NB4 (cell line): ENCODE measurements at regions not wholly inside any gene's neighbourhood (a gene's known extent, or its start where the extent isn't known, plus 50 kb on each side); places are given as distances from the start of the nearest gene placed in this dataset.

Experiments
- CTCF ChIP-seq: IDR thresholded peaks from one replicate; pipeline ENCODE4 v1.5.1; 2012; ENCODE audit warnings: low read depth, low read length
- MAX ChIP-seq: IDR thresholded peaks from 2 replicates; pipeline ENCODE4 v1.6.1; 2011; ENCODE audit warnings: low read depth, low read length
- POLR2A ChIP-seq: IDR thresholded peaks from 2 replicates; pipeline ENCODE4 v1.6.1; 2011; ENCODE audit warnings: mild to moderate bottlenecking; ENCODE audit not compliant: insufficient read length; ENCODE audit errors: extremely low read depth

- TF ChIP-seq POLR2A (no peak), CTCF (no peak), MAX (no peak)
These were observed 154.1 kb upstream of the CXCL13 start for GRCh38 chr4:77451530-77451929.
